HAP-1 (cell line): ENCODE measurements at regions not wholly inside any gene's neighbourhood (a gene's known extent, or its start where the extent isn't known, plus 50 kb on each side); places are given as distances from the start of the nearest gene placed in this dataset.
"Not testable (repeated sequence)": the region's sequence is repeated elsewhere in the genome, so short reads cannot be mapped to it uniquely, and the experiment has no call there.

Experiments
- DNase-seq, 2 experiments: peaks; one replicate each; pipeline ENCODE4 v3.0.0-alpha.2; 2016 to 2020; ENCODE audit warnings: low spot score in 2 of 2
- H3K27me3 ChIP-seq: fragments of 250-450 bp; sonication (Bioruptor Pico); 2 replicates; pipeline ENCODE4 v1.5.1; 2020; ENCODE audit warnings: low read depth, mild to moderate bottlenecking, moderate library complexity
- H3K36me3 ChIP-seq: fragments of 250-450 bp; sonication (Bioruptor Pico); replicated peaks from 2 replicates; pipeline ENCODE4 v1.5.1; 2020; ENCODE audit warnings: mild to moderate bottlenecking
- H3K4me1 ChIP-seq: fragments of 250-450 bp; sonication (Bioruptor Pico); 2 replicates; pipeline ENCODE4 v1.5.1; 2020; ENCODE audit warnings: mild to moderate bottlenecking
- H3K4me3 ChIP-seq: fragments of 250-450 bp; sonication (Bioruptor Pico); 2 replicates; pipeline ENCODE4 v1.5.1; 2020; ENCODE audit warnings: mild to moderate bottlenecking, moderate library complexity
- H3K9me3 ChIP-seq: fragments of 250-450 bp; sonication (Bioruptor Pico); 2 replicates; pipeline ENCODE4 v1.5.1; 2020; ENCODE audit warnings: mild to moderate bottlenecking, moderate library complexity
- in situ Hi-C: fragments of 300-500 bp; cut with MboI; formaldehyde crosslinking; loops from 3 replicates; pipeline ENCODE4 v1.14.3; 2020; ENCODE audit warnings: low sequenced_read_pairs, inconsistent platforms, mixed read lengths

DNA sequence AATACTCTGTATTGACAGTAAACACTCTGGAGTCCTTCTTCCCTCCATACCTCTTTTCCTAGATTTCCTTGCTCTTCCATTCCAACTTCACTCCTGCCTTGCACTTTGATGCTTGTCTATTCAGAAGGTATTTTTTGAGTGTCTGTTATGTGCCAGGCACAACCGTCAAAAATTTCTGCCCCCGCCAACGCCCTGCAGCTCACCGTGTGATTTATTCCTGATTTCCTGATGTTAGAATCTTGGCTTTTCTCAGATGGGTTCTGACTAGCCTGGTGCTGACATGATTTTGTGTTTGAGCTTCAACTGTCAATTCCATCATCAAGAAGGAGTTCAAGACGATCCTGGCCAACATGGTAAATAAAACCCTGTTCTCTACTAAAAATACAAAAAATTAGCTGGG, 297.5 kb downstream of the AGTPBP1 start:
- H3K4me1 ChIP-seq = no peaks in the 10 kb centered on the region
- in situ Hi-C loops = loop anchor here (10.0 kb wide), 1 partner anchor 61 kb away; no protein-coding TSS in a partner anchor
- no peaks in the 10 kb centered on the region for H3K36me3 ChIP-seq
- H3K9me3 ChIP-seq = no peaks in the 10 kb centered on the region
- H3K27me3 ChIP-seq = no peaks in the 10 kb centered on the region
- no peak overlapping the region for H3K4me3 ChIP-seq
- DNase-seq = no peak

DNA sequence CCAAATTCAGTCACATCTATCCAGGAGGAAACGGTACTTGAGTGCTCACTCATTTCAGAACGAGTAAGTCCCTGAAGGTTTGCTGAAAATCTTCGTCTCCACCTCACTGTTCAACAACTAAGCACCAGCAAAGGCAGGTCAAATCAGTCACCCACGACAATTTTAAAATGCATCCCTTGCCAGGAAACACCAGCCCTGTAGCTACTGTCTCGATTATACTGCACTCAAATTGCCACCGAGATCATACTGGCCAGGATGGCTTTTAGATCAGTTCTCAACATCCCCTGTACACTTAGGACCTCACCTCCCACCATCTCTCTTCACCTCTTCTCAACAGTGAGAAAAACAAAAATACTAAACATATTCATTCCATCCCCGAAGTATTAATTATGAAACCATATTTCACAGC, 298.6 kb downstream of the AGTPBP1 start:
- no peaks in the 10 kb centered on the region for H3K27me3 ChIP-seq
- no peaks in the 10 kb centered on the region for H3K36me3 ChIP-seq
- no peaks in the 10 kb centered on the region for H3K9me3 ChIP-seq
- in situ Hi-C loops = loop anchor here (10.0 kb wide), 1 partner anchor 62 kb away; no protein-coding TSS in a partner anchor
- DNase-seq = no peak
- H3K4me3 ChIP-seq = no peak overlapping the region
- H3K4me1 ChIP-seq = no peaks in the 10 kb centered on the region

DNA sequence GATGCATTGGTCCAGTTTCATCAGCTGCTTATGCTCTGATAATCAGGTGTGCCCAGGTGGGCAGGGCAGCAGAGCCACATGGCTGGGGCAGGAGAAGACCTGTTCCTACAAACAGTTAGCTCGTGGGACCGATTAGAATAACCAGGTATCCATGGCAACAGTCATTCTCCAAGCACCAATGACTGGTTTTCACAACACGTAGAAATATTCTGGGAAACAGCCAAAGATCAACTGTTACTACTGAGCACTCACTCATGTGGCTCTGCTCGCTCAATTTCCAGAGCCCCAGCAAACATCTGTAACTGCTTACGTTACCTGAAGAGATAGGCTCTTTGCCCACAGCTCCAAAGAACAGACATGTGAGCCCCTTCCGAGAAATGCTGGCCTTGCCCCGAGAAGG, 302.0 kb downstream of the AGTPBP1 start:
- no peak for DNase-seq
- in situ Hi-C loops = loop anchor here (10.0 kb wide), 1 partner anchor 65 kb away; no protein-coding TSS in a partner anchor

DNA sequence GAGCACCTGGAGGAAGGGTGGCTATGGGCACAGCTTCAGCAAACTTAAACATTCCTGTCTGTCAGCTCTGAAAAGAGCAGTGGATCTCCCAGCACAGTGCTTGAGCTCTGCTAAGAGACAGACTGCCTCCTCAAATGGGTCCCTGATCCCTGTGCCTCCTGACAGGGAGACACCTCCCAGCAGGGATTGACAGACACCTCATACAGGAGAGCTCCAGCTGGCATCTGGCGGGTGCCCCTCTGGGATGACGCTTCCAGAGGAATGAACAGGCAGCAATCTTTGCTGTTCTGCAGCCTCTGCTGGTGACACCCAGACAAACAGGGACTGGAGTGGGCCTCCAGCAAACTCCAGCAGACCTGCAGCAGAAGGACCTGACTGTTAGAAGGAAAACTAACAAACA, 307.8 kb downstream of the AGTPBP1 start:
- H3K4me1 ChIP-seq, DNase-seq, H3K36me3 ChIP-seq, H3K27me3 ChIP-seq, in situ Hi-C loops, H3K9me3 ChIP-seq, H3K4me3 ChIP-seq: not testable (repeated sequence)

More for the DNA sequence above, 302.0 kb downstream of the AGTPBP1 start:
- H3K27me3 ChIP-seq = no peaks in the 10 kb centered on the region
- no peaks in the 10 kb centered on the region for H3K9me3 ChIP-seq
- H3K4me3 ChIP-seq = no peak overlapping the region
- no peaks in the 10 kb centered on the region for H3K36me3 ChIP-seq
- H3K4me1 ChIP-seq = no peaks in the 10 kb centered on the region

DNA sequence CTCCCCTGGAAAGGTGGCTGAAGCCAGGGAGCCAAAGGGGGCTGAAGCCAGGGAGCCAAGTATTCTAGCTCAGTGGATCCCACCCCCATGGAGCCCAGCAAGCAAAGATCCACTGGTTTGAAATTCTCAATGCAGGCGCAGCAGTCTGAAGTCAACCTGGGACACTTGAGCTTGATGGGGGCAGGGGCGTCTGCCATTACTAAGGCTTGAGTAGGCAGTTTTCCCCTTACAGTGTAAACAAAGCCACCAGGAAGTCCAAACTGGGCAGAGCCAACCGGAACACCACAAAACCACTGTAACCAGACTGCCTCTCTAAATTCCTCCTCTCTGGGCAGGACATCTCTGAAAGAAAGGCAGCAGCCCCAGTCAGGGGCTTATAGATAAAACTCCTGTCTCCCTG, 308.2 kb downstream of the AGTPBP1 start:
- H3K36me3 ChIP-seq, in situ Hi-C loops, H3K9me3 ChIP-seq, H3K27me3 ChIP-seq, H3K4me3 ChIP-seq, DNase-seq, H3K4me1 ChIP-seq: not testable (repeated sequence)

DNA sequence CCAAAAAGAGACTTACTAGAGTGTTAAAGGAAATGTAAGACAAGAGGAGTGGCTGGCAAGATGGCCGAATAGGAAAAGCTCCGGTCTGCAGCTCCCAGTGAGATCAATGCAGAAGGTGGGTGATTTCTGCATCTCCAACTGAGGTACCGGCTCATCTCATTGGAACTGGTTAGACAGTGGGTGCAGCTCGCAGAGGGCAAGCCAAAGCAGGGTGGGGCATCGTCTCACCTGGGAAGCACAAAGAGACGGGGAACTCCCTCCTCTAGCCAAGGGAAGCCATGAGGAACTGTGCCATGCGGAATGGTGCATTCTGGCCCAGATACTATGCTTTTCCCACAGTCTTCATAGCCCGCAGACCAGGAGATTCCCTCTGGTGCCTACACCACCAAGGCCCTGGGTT, 308.7 kb downstream of the AGTPBP1 start:
- in situ Hi-C loops = no loop called here
- no peaks in the 10 kb centered on the region for H3K36me3 ChIP-seq
- DNase-seq = no peak
- H3K4me3 ChIP-seq = no peak overlapping the region
- H3K27me3 ChIP-seq = peaks cover 3% of the 10 kb centered on the region; the same call in 1 of the 2 replicates
- H3K4me1 ChIP-seq = peaks cover 4% of the 10 kb centered on the region; the same call in 1 of the 2 replicates
- no peaks in the 10 kb centered on the region for H3K9me3 ChIP-seq

DNA sequence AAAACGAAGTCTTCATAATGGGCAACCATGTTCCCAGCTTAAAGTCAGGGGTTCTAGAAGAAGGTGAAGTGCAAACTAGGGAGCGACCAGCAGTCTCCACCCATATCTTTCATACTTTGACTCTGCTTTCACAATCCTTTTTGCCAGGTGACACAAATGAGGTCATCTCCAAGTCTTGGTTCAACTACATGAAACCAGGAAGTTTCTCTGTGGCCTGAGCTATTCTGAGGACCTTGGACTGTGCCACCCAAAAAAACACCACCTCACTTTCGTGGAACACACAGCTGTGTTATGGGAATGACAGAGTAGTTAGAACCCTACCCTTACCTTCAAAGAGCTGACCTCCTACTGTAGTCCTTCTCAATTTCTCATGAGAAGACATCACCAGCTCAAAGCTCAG, 309.2 kb downstream of the AGTPBP1 start:
- in situ Hi-C loops = no loop called here
- Histone ChIP-seq H3K9me3 (no peaks in the 10 kb centered on the region), H3K4me3 (no peak overlapping the region), H3K4me1 (peaks cover 4% of the 10 kb centered on the region; the same call in 1 of the 2 replicates), H3K27me3 (peaks cover 3% of the 10 kb centered on the region; the same call in 1 of the 2 replicates), H3K36me3 (no peaks in the 10 kb centered on the region)
- no peak for DNase-seq

DNA sequence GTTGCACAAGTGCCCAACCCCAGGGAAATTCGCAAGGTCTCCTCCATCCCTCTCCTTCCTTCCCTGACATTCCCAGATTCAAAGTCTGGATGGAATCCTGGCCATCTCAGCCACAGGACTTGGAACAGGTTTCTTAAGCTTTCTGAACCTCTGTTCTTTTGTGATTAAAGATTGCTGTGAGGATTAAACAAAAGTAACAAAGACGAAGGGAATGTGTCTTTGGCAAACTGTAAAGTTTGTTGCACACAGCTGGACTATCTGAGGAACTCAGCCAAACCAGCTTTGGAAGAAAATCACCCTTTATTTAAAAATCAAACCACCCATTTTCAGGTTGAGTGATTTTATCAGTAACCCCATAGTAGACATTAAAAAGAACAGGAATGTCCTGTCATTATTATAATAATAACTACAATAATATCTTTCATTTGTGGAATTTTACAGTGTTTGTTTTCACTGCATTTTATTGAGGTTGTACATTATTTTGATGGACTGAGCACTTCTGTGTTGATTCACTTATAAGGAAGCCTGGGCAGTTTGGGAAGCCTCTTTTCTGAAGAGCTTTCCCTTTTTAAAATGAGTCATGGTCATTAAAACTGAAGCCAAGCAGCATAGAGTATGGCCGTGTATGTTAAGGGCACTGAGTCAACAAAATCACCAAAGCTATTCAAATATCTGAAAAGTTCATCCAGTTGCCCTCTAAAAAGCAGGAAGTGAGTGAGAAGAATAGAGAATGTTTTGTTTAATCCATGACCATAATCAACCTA, 310.2 kb downstream of the AGTPBP1 start:
- in situ Hi-C loops = no loop called here
- H3K4me1 ChIP-seq = peaks cover 4% of the 10 kb centered on the region; the same call in 1 of the 2 replicates
- H3K9me3 ChIP-seq = no peaks in the 10 kb centered on the region
- no peak for DNase-seq
- H3K4me3 ChIP-seq = no peak overlapping the region
- no peaks in the 10 kb centered on the region for H3K36me3 ChIP-seq
- peaks cover 3% of the 10 kb centered on the region; the same call in 1 of the 2 replicates for H3K27me3 ChIP-seq

DNA sequence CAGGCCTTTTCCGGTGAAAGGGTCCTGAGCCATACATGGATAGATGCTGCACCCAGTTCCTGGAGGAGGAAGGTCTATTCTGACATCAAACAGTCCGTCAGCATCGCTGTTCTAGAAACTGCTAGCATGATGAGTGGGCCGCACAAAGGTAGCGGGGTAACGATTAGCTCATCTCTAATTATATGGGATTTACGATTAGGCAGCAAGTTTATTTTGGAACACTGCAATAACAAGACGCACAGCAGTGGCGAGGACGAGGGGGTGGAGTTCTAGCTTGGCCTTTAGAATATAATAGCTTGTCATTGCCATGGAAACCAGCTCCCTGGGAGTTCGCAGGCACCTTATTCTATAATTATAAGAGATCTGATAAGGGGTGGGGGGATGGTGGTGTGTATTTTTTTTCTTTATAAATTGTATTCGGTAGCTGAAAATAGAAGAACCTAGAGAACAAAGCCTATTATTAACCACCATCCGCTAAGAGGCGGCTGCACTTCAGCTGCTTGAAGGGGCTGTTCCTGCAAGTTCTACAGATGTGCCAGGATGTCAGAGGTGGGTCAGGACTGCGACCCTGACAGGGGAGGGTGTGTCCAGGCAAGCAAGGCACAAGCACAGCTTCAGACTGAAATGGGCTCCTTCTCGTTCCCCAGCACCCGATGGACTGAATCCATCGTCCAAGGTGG, 311.0 kb downstream of the AGTPBP1 start:
- Histone ChIP-seq H3K4me1 (peaks cover 4% of the 10 kb centered on the region; the same call in 1 of the 2 replicates), H3K36me3 (no peaks in the 10 kb centered on the region), H3K9me3 (no peaks in the 10 kb centered on the region), H3K4me3 (no peak overlapping the region), H3K27me3 (peaks cover 4% of the 10 kb centered on the region; the same call in 1 of the 2 replicates)
- in situ Hi-C loops = no loop called here
- peak; percentile 10 to 18 for DNase-seq

DNA sequence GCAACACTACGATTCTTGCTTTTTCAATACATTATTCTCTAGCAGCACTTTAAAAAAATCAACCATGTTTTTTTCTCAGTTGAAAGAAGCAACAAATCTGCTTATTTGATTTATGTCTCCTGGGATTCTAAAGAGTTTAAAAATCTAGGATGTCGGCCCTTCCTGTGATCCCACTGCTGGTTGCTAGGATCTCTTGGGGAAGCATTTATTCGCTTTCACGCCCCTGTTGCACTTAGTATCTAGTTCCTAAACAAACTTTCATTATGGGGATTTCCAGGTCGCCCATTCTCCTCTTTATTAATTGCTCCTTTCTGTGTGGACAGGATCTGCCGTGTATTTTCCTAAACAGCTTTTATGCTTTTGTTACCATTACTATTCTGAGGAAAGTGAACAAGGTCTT, 313.5 kb downstream of the AGTPBP1 start:
- Histone ChIP-seq H3K9me3 (no peaks in the 10 kb centered on the region), H3K27me3 (peaks cover 7% of the 10 kb centered on the region; the same call in 1 of the 2 replicates), H3K4me3 (no peak overlapping the region), H3K36me3 (no peaks in the 10 kb centered on the region), H3K4me1 (peaks cover 4% of the 10 kb centered on the region; the same call in 1 of the 2 replicates)
- no peak for DNase-seq
- in situ Hi-C loops = no loop called here

DNA sequence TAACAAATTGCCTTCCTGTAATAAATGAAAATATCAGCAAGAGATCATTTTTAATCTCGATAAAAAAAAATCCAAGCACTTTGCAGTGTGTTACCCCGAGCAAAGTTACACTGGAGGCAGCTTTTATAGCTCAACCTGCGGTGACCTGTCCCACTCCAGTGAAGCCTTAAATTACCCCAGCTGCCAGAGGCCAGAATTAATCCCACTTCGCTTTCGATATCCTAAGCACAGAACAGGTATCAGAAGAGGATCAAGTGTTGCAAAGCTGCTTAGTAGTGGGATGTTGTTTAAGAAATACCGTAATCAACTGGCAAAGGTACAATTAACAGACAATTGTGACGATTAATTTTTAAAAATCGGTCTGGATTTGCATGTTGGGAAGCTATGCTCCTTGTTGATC, 314.0 kb downstream of the AGTPBP1 start:
- Histone ChIP-seq H3K4me3 (no peak overlapping the region), H3K9me3 (no peaks in the 10 kb centered on the region), H3K27me3 (peaks cover 7% of the 10 kb centered on the region; the same call in 1 of the 2 replicates), H3K36me3 (no peaks in the 10 kb centered on the region), H3K4me1 (peaks cover 4% of the 10 kb centered on the region; the same call in 1 of the 2 replicates)
- DNase-seq = no peak
- in situ Hi-C loops = no loop called here

DNA sequence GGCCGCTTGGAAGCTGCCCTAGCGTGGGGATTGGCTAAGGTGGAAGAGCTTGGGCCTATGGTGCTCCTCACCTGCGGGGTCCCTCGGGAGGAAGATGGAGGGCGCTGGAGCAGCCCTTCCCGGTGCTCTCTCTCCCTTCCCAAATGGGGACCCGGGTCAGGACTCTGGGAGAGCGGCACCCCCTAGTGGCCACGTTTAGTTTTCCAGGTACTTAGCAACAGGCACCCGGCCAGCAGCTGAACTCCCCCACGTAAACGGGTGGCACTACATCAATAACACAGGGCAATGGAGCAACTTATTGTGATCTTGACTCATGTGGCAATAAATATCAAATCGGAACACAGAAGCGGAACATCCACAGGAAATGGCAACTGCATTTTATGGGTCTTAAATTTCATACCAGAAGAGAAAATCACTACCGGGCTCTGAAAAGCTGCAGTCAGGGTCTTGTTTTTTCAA, 316.6 kb downstream of the AGTPBP1 start:
- peak; percentile 28 to 87 for DNase-seq
- in situ Hi-C loops = no loop called here
- no peaks in the 10 kb centered on the region for H3K9me3 ChIP-seq
- H3K4me3 ChIP-seq = no peak overlapping the region
- H3K27me3 ChIP-seq = peaks cover 7% of the 10 kb centered on the region; the same call in 1 of the 2 replicates
- H3K36me3 ChIP-seq = no peaks in the 10 kb centered on the region
- H3K4me1 ChIP-seq = no peaks in the 10 kb centered on the region

DNA sequence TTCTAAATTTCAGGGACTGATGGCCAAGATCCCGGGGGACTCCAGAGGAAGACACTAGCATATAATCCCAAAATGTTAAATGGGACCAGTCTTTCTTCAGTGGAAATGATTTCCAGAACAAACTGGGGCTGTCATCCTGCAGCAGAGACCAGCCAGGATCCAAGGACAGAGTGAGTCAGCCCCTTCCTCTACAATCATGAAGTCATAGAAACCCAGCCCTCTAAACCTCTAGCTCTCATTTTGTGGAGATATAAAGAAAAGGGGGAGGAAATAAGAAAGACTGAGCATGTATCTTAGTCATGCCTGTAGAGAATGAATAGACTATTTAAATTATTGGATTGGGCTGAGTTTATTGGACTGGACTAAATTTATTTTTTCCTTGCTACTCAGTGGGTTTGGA, 318.3 kb downstream of the AGTPBP1 start:
- H3K4me1 ChIP-seq = no peaks in the 10 kb centered on the region
- peaks cover 7% of the 10 kb centered on the region; the same call in 1 of the 2 replicates for H3K27me3 ChIP-seq
- no peaks in the 10 kb centered on the region for H3K9me3 ChIP-seq
- H3K4me3 ChIP-seq = no peak overlapping the region
- no peak for DNase-seq
- H3K36me3 ChIP-seq = no peaks in the 10 kb centered on the region
- in situ Hi-C loops = loop anchor here (25.0 kb wide), 1 partner anchor 761 kb away; the partner anchor contains the start of gene NTRK2

DNA sequence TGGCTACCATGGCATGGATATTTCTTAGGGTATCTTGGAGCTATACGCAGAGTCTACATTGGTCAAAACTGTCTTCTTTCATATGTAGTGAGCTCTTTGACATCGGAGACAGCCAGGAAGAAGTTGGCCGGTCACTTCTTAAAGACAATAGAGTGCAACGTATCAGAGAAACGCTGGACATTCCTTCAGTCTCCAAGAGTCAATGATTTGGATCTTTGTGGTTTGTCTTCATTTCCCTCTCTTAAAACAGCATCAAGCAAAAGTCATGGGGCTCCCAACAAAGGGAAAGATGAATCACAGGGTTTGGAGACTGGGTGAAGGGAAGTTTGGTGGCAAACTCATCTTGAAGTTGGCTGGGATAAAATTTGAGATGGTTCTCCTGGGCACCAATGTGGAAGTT, 320.1 kb downstream of the AGTPBP1 start:
- in situ Hi-C loops = loop anchor here (25.0 kb wide), 1 partner anchor 759 kb away; the partner anchor contains the start of gene NTRK2
- Histone ChIP-seq H3K4me1 (no peaks in the 10 kb centered on the region), H3K4me3 (no peak overlapping the region), H3K36me3 (no peaks in the 10 kb centered on the region), H3K9me3 (no peaks in the 10 kb centered on the region), H3K27me3 (peaks cover 4% of the 10 kb centered on the region; the same call in 1 of the 2 replicates)
- no peak for DNase-seq
